GM23338 (cell line): ENCODE measurements at regions not wholly inside any gene's neighbourhood (a gene's known extent, or its start where the extent isn't known, plus 50 kb on each side); places are given as distances from the start of the nearest gene placed in this dataset.

Source experiments
- ATAC-seq: fragments of 200-7000 bp; cut with Tn5 transposase; 3 replicates; pipeline ENCODE4 v1.9.1; 2020
- DNase-seq: peaks from one replicate; pipeline ENCODE4 v3.0.0-alpha.2; 2015; ENCODE audit warnings: low spot score
- H2AFZ ChIP-seq: fragments of 200-600 bp; sonication (generic); 2 replicates; pipeline ENCODE4 v1.8.0; 2016; ENCODE audit warnings: antibody characterized with exemption, mild to moderate bottlenecking, moderate library complexity
- H3F3A ChIP-seq: fragments of 200-600 bp; sonication (generic); replicated peaks from 2 replicates; pipeline ENCODE4 v1.8.0; 2017; ENCODE audit warnings: antibody characterized with exemption, mixed run types, low read depth
- H3K27ac ChIP-seq: fragments of 200-600 bp; sonication (generic); 2 replicates; pipeline ENCODE4 v1.6.1; 2016; ENCODE audit warnings: low read depth
- H3K27me3 ChIP-seq: fragments of 200-600 bp; sonication (generic); 2 replicates; pipeline ENCODE4 v1.8.0; 2016; ENCODE audit warnings: mild to moderate bottlenecking, mixed run types, moderate library complexity; ENCODE audit not compliant: insufficient read depth
- H3K36me3 ChIP-seq: fragments of 200-600 bp; sonication (generic); 2 replicates; pipeline ENCODE4 v1.8.0; 2016; ENCODE audit warnings: mild to moderate bottlenecking; ENCODE audit not compliant: insufficient read depth
- H3K4me1 ChIP-seq: fragments of 200-600 bp; sonication (generic); 2 replicates; pipeline ENCODE4 v1.8.0; 2016; ENCODE audit warnings: mild to moderate bottlenecking, moderate library complexity; ENCODE audit not compliant: insufficient read depth
- H3K4me2 ChIP-seq: fragments of 200-600 bp; sonication (generic); 2 replicates; pipeline ENCODE4 v1.7.1; 2017; ENCODE audit warnings: mixed run types
- H3K4me3 ChIP-seq: fragments of 200-600 bp; sonication (generic); 2 replicates; pipeline ENCODE4 v1.6.1; 2016; ENCODE audit warnings: mixed run types
- H3K79me2 ChIP-seq: fragments of 200-600 bp; sonication (generic); replicated peaks from 2 replicates; pipeline ENCODE4 v1.8.0; 2017; ENCODE audit warnings: mild to moderate bottlenecking; ENCODE audit not compliant: insufficient read depth
- H3K9me2 ChIP-seq: fragments of 200-600 bp; sonication (generic); 2 replicates; pipeline ENCODE4 v1.8.0; 2017; ENCODE audit not compliant: insufficient read depth
- H4K20me1 ChIP-seq: fragments of 200-600 bp; sonication (generic); replicated peaks from 2 replicates; pipeline ENCODE4 v1.8.0; 2017; ENCODE audit warnings: mild to moderate bottlenecking; ENCODE audit not compliant: insufficient read depth
- H3K27ac Mint-ChIP-seq: 2 replicates; pipeline ENCODE4 v1.8.0; 2020; ENCODE audit warnings: inconsistent platforms, mild to moderate bottlenecking, moderate library complexity, mixed read lengths
- H3K27me3 Mint-ChIP-seq: 3 replicates; pipeline ENCODE4 v1.8.0; 2022; ENCODE audit warnings: low read depth, mild to moderate bottlenecking, moderate library complexity, mixed read lengths, inconsistent platforms; ENCODE audit not compliant: insufficient read depth, poor library complexity
- H3K36me3 Mint-ChIP-seq: 3 replicates; pipeline ENCODE4 v1.8.0; 2021; ENCODE audit warnings: low read depth, mild to moderate bottlenecking, inconsistent platforms, moderate library complexity, mixed read lengths
- H3K4me1 Mint-ChIP-seq: 3 replicates; pipeline ENCODE4 v1.8.0; 2020; ENCODE audit warnings: mild to moderate bottlenecking, inconsistent platforms, mixed read lengths
- H3K4me3 Mint-ChIP-seq: 3 replicates; pipeline ENCODE4 v1.8.0; 2021; ENCODE audit warnings: moderate library complexity, mild to moderate bottlenecking, inconsistent platforms, mixed read lengths
- H3K9me3 Mint-ChIP-seq: 3 replicates; pipeline ENCODE4 v1.8.0; 2020; ENCODE audit warnings: moderate library complexity, mild to moderate bottlenecking, inconsistent platforms, mixed read lengths
- POLR2AphosphoS5 ChIP-seq: IDR thresholded peaks from 2 replicates; pipeline ENCODE4 v1.6.1; 2016; ENCODE audit warnings: antibody characterized with exemption, low read depth
- ZNF331 ChIP-seq: fragments of 250-450 bp; sonication (Bioruptor Pico); IDR thresholded peaks from 2 replicates; pipeline ENCODE4 v1.5.0; 2020; ENCODE audit warnings: low read depth, mild to moderate bottlenecking, moderate library complexity
- ZNF462 ChIP-seq: fragments of 250-450 bp; sonication (Bioruptor Pico); IDR thresholded peaks from 2 replicates; pipeline ENCODE4 v1.5.0; 2020; ENCODE audit warnings: mild to moderate bottlenecking, moderate library complexity
- TF ChIP-seq, protein P1 (sequence below): IDR thresholded peaks from 2 replicates; pipeline ENCODE4 v1.6.1; 2016; ENCODE audit warnings: antibody characterized with exemption
- TF ChIP-seq, protein P2 (sequence below): IDR thresholded peaks from one replicate; pipeline ENCODE4 v1.6.1; 2018; ENCODE audit warnings: antibody characterized with exemption; ENCODE audit not compliant: unreplicated experiment

- no peak for TF ChIP-seq ZNF462 (CRISPR knock-in tag)
- TF ChIP-seq POLR2AphosphoS5, result no peak
- TF ChIP-seq, protein P1, sequence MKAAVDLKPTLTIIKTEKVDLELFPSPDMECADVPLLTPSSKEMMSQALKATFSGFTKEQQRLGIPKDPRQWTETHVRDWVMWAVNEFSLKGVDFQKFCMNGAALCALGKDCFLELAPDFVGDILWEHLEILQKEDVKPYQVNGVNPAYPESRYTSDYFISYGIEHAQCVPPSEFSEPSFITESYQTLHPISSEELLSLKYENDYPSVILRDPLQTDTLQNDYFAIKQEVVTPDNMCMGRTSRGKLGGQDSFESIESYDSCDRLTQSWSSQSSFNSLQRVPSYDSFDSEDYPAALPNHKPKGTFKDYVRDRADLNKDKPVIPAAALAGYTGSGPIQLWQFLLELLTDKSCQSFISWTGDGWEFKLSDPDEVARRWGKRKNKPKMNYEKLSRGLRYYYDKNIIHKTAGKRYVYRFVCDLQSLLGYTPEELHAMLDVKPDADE, result no peak
Observed at GRCh38 chr1:98426092-98426491, 235.4 kb upstream of the SNX7 start (continued).

- peaks cover 3% of the 10 kb centered on the region for H3K27me3 Mint-ChIP-seq
- Histone ChIP-seq H3K9me2 (no peaks in the 10 kb centered on the region), H3K4me1 (no peaks in the 10 kb centered on the region; the same call in 1 of the 2 replicates), H2AFZ (no peak overlapping the region), H3K27ac (no peak overlapping the region), H3F3A (no peaks in the 10 kb centered on the region), H3K27me3 (no peaks in the 10 kb centered on the region), H3K79me2 (no peaks in the 10 kb centered on the region), H3K4me3 (no peak overlapping the region), H4K20me1 (no peaks in the 10 kb centered on the region), H3K4me2 (no peak overlapping the region), H3K36me3 (no peaks in the 10 kb centered on the region)
- no peaks in the 10 kb centered on the region for H3K9me3 Mint-ChIP-seq
- no peak for DNase-seq
- H3K36me3 Mint-ChIP-seq, result no peaks in the 10 kb centered on the region
- no peak for ATAC-seq
- no peak overlapping the region for H3K27ac Mint-ChIP-seq
- H3K4me1 Mint-ChIP-seq, result no peaks in the 10 kb centered on the region; the same call in 2 of the 3 replicates
- H3K4me3 Mint-ChIP-seq, result no peak overlapping the region
- TF ChIP-seq ZNF331 (CRISPR knock-in tag), result no peak
- TF ChIP-seq, protein P2, sequence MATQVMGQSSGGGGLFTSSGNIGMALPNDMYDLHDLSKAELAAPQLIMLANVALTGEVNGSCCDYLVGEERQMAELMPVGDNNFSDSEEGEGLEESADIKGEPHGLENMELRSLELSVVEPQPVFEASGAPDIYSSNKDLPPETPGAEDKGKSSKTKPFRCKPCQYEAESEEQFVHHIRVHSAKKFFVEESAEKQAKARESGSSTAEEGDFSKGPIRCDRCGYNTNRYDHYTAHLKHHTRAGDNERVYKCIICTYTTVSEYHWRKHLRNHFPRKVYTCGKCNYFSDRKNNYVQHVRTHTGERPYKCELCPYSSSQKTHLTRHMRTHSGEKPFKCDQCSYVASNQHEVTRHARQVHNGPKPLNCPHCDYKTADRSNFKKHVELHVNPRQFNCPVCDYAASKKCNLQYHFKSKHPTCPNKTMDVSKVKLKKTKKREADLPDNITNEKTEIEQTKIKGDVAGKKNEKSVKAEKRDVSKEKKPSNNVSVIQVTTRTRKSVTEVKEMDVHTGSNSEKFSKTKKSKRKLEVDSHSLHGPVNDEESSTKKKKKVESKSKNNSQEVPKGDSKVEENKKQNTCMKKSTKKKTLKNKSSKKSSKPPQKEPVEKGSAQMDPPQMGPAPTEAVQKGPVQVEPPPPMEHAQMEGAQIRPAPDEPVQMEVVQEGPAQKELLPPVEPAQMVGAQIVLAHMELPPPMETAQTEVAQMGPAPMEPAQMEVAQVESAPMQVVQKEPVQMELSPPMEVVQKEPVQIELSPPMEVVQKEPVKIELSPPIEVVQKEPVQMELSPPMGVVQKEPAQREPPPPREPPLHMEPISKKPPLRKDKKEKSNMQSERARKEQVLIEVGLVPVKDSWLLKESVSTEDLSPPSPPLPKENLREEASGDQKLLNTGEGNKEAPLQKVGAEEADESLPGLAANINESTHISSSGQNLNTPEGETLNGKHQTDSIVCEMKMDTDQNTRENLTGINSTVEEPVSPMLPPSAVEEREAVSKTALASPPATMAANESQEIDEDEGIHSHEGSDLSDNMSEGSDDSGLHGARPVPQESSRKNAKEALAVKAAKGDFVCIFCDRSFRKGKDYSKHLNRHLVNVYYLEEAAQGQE, result no peak
- no peak for TF ChIP-seq POLR2AphosphoS5
Observed at GRCh38 chr1:98422816-98423215, 238.7 kb upstream of the SNX7 start.
